Gastroesophageal sphincter (tissue), 3 donors: ENCODE measurements at regions not wholly inside any gene's neighbourhood (a gene's known extent, or its start where the extent isn't known, plus 50 kb on each side); places are given as distances from the start of the nearest gene placed in this dataset.
"Not testable (repeated sequence)": the region's sequence is repeated elsewhere in the genome, so short reads cannot be mapped to it uniquely, and the experiment has no call there.

Experiments used
- EP300 ChIP-seq: sonication (generic); formaldehyde crosslinking; IDR thresholded peaks from one replicate; pipeline ENCODE4 v1.6.1; 2017; ENCODE audit warnings: antibody characterized with exemption, mild to moderate bottlenecking
- POLR2A ChIP-seq, 2 donors: fragments of 450-650 bp; IDR thresholded peaks; one replicate each; pipeline ENCODE4 v1.6.1; 2017; ENCODE audit warnings: antibody characterized with exemption in 2 of 2, mild to moderate bottlenecking in 2 of 2, moderate library complexity in 1 of 2
- POLR2AphosphoS5 ChIP-seq: sonication (generic); formaldehyde crosslinking; IDR thresholded peaks from one replicate; pipeline ENCODE4 v1.6.1; 2017; ENCODE audit warnings: antibody characterized with exemption
- TF ChIP-seq, protein P1 (sequence below), 4 experiments: fragments of 200-600 bp in 2 of 4; fragments of 450-650 bp in 2 of 4; sonication (generic) in 1 of 4; IDR thresholded peaks; one replicate each; pipeline ENCODE4 v1.5.1; 2017 to 2019; ENCODE audit warnings: antibody characterized with exemption in 4 of 4, mild to moderate bottlenecking in 2 of 4, moderate library complexity in 2 of 4

- TF ChIP-seq POLR2AphosphoS5; POLR2A (IDR thresholded peaks at IDR 0.05); EP300: not testable (repeated sequence)
- TF ChIP-seq, protein P1, sequence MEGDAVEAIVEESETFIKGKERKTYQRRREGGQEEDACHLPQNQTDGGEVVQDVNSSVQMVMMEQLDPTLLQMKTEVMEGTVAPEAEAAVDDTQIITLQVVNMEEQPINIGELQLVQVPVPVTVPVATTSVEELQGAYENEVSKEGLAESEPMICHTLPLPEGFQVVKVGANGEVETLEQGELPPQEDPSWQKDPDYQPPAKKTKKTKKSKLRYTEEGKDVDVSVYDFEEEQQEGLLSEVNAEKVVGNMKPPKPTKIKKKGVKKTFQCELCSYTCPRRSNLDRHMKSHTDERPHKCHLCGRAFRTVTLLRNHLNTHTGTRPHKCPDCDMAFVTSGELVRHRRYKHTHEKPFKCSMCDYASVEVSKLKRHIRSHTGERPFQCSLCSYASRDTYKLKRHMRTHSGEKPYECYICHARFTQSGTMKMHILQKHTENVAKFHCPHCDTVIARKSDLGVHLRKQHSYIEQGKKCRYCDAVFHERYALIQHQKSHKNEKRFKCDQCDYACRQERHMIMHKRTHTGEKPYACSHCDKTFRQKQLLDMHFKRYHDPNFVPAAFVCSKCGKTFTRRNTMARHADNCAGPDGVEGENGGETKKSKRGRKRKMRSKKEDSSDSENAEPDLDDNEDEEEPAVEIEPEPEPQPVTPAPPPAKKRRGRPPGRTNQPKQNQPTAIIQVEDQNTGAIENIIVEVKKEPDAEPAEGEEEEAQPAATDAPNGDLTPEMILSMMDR (IDR thresholded peaks at IDR 0.05), result not testable (repeated sequence)
Observed at GRCh38 chr1:191448279-191448678, 710.0 kb upstream of the RGS18 start.
